Panc1 (cell line): ENCODE measurements at regions not wholly inside any gene's neighbourhood (a gene's known extent, or its start where the extent isn't known, plus 50 kb on each side); places are given as distances from the start of the nearest gene placed in this dataset.

ENCODE experiments used
- ATAC-seq: fragments of 200-7000 bp; cut with Tn5 transposase; 2 replicates; pipeline ENCODE4 v1.9.1; 2020; ENCODE audit warnings: mild to moderate bottlenecking, moderate library complexity
- BruUV-seq: library from RNA; stranded (reverse); fragments of 400-500 nt; replicated peaks from 2 replicates; lab custom pipeline; 2021; lab: Mats Ljungman, UMichigan
- CTCF ChIA-PET: fragments of 300-600 bp; sonication (Branson Sonifier 250); formaldehyde crosslinking; loops from one replicate; lab custom pipeline; 2022; ENCODE audit warnings: antibody characterized with exemption; lab: Charles Lee
- POLR2A ChIA-PET: fragments of 300-600 bp; sonication (Branson Sonifier 250); formaldehyde crosslinking; loops from one replicate; lab custom pipeline; 2022; ENCODE audit warnings: antibody characterized with exemption; lab: Charles Lee
- DNase-seq: peaks from one replicate; pipeline ENCODE4 v3.0.0-alpha.2; 2010; ENCODE audit warnings: low read depth, low spot score
- H3K27ac ChIP-seq: 2 replicates; pipeline ENCODE4 v1.5.1; 2011; ENCODE audit warnings: mild to moderate bottlenecking, low read length, inconsistent platforms
- H3K27me3 ChIP-seq: fragments of 200-500 bp; sonication (Bioruptor generic); 2 replicates; pipeline ENCODE4 v1.6.0; 2014; ENCODE audit warnings: low read length, inconsistent platforms; ENCODE audit not compliant: control insufficient read depth, insufficient read depth
- H3K36me3 ChIP-seq: fragments of 200-500 bp; sonication (Bioruptor generic); 2 replicates; pipeline ENCODE4 v1.5.1; 2014; ENCODE audit warnings: inconsistent platforms, mild to moderate bottlenecking, low read length, moderate library complexity; ENCODE audit not compliant: control insufficient read depth, insufficient read depth
- H3K4me1 ChIP-seq: 2 replicates; pipeline ENCODE4 v1.5.1; 2011; ENCODE audit warnings: inconsistent platforms, mild to moderate bottlenecking, low read length, moderate library complexity; ENCODE audit not compliant: control insufficient read depth, insufficient read depth
- H3K4me3 ChIP-seq, 2 experiments: 2 replicates each; pipeline ENCODE4 v1.5.1; 2011 to 2012; ENCODE audit warnings: low read depth in 2 of 2, low read length in 2 of 2, mild to moderate bottlenecking in 2 of 2, inconsistent platforms in 1 of 2, moderate library complexity in 1 of 2
- H3K9me3 ChIP-seq: fragments of 200-500 bp; sonication (Bioruptor generic); 2 replicates; pipeline ENCODE4 v1.5.1; 2014; ENCODE audit warnings: low read depth, mild to moderate bottlenecking, inconsistent platforms, low read length, moderate library complexity; ENCODE audit not compliant: control insufficient read depth, insufficient read depth
- POLR2AphosphoS5 ChIP-seq: IDR thresholded peaks from 2 replicates; pipeline ENCODE4 v1.6.1; 2012; ENCODE audit warnings: mild to moderate bottlenecking, low read depth, low read length, moderate library complexity
- SIN3A ChIP-seq: IDR thresholded peaks from 2 replicates; pipeline ENCODE4 v1.6.1; 2012; ENCODE audit warnings: low read depth, mild to moderate bottlenecking, low read length, moderate library complexity, borderline replicate concordance; ENCODE audit not compliant: insufficient read depth
- TCF7L2 ChIP-seq: IDR thresholded peaks from 2 replicates; pipeline ENCODE4 v1.6.1; 2011; ENCODE audit warnings: mild to moderate bottlenecking, low read depth, low read length, inconsistent platforms
- in situ Hi-C: cut with HindIII; loops from 2 replicates; pipeline ENCODE4 v1.10.0; 2016; ENCODE audit warnings: low sequenced_read_pairs, low pct_unique_long_range_greater_than_20kb
- intact Hi-C: fragments of 100-400 bp; cut with micrococcal nuclease; formaldehyde crosslinking; loops from one replicate; pipeline ENCODE4 v1.10.0; 2022; ENCODE audit not compliant: unreplicated experiment
- TF ChIP-seq, protein P1 (sequence below): fragments of 450-650 bp; IDR thresholded peaks from 2 replicates; pipeline ENCODE4 v1.5.1; 2017; ENCODE audit warnings: mild to moderate bottlenecking
- TF ChIP-seq, protein P2 (sequence below), 2 experiments: IDR thresholded peaks; 2 replicates each; pipeline ENCODE4 v1.6.1; 2011 to 2012; ENCODE audit warnings: low read depth in 2 of 2, control low read depth in 1 of 2, low read length in 1 of 2, mild to moderate bottlenecking in 1 of 2, moderate library complexity in 1 of 2; ENCODE audit not compliant: insufficient read depth in 1 of 2

DNA sequence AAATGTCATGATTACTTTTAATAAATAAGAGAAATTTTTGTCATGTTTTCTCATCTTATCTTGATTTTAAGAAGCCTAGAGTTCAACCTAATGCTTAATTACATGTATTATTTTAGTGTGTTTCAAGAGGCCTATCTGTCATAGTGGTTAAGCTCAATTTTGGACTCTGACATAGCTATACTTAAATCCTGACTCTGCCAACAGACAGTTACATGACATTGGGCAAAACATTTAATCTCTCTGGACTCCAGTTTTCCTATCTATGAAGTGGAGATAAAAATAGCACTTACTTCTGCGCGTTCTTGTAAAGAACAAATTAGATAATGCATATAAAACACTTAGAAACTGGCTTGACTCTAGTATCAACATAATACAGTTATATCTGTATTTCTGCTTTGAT lies 417.8 kb downstream of the MRPL39 start:
- in situ Hi-C loops: no loop called here
- H3K36me3 ChIP-seq: no peaks in the 10 kb centered on the region
- H3K9me3 ChIP-seq: no peaks in the 10 kb centered on the region
- no TSS peak for BruUV-seq
- ATAC-seq: no peak
- DNase-seq: no peak
- intact Hi-C loops: no loop called here
- ChIA-PET CTCF (no interaction called here), POLR2A (no interaction called here)
- H3K4me3 ChIP-seq: no peak overlapping the region
- H3K27ac ChIP-seq: no peak overlapping the region
- no peaks in the 10 kb centered on the region for H3K27me3 ChIP-seq
- TF ChIP-seq SIN3A (no peak), POLR2AphosphoS5 (no peak), TCF7L2 (no peak)
- TF ChIP-seq, protein P1, sequence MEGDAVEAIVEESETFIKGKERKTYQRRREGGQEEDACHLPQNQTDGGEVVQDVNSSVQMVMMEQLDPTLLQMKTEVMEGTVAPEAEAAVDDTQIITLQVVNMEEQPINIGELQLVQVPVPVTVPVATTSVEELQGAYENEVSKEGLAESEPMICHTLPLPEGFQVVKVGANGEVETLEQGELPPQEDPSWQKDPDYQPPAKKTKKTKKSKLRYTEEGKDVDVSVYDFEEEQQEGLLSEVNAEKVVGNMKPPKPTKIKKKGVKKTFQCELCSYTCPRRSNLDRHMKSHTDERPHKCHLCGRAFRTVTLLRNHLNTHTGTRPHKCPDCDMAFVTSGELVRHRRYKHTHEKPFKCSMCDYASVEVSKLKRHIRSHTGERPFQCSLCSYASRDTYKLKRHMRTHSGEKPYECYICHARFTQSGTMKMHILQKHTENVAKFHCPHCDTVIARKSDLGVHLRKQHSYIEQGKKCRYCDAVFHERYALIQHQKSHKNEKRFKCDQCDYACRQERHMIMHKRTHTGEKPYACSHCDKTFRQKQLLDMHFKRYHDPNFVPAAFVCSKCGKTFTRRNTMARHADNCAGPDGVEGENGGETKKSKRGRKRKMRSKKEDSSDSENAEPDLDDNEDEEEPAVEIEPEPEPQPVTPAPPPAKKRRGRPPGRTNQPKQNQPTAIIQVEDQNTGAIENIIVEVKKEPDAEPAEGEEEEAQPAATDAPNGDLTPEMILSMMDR: no peak
- TF ChIP-seq, protein P2, sequence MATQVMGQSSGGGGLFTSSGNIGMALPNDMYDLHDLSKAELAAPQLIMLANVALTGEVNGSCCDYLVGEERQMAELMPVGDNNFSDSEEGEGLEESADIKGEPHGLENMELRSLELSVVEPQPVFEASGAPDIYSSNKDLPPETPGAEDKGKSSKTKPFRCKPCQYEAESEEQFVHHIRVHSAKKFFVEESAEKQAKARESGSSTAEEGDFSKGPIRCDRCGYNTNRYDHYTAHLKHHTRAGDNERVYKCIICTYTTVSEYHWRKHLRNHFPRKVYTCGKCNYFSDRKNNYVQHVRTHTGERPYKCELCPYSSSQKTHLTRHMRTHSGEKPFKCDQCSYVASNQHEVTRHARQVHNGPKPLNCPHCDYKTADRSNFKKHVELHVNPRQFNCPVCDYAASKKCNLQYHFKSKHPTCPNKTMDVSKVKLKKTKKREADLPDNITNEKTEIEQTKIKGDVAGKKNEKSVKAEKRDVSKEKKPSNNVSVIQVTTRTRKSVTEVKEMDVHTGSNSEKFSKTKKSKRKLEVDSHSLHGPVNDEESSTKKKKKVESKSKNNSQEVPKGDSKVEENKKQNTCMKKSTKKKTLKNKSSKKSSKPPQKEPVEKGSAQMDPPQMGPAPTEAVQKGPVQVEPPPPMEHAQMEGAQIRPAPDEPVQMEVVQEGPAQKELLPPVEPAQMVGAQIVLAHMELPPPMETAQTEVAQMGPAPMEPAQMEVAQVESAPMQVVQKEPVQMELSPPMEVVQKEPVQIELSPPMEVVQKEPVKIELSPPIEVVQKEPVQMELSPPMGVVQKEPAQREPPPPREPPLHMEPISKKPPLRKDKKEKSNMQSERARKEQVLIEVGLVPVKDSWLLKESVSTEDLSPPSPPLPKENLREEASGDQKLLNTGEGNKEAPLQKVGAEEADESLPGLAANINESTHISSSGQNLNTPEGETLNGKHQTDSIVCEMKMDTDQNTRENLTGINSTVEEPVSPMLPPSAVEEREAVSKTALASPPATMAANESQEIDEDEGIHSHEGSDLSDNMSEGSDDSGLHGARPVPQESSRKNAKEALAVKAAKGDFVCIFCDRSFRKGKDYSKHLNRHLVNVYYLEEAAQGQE (IDR thresholded peaks at IDR 0.05; ENCODE audit: insufficient read depth in 1 of 2, low read depth in 2 of 2, low read length in 1 of 2): no peak
- H3K4me1 ChIP-seq: no peaks in the 10 kb centered on the region

DNA sequence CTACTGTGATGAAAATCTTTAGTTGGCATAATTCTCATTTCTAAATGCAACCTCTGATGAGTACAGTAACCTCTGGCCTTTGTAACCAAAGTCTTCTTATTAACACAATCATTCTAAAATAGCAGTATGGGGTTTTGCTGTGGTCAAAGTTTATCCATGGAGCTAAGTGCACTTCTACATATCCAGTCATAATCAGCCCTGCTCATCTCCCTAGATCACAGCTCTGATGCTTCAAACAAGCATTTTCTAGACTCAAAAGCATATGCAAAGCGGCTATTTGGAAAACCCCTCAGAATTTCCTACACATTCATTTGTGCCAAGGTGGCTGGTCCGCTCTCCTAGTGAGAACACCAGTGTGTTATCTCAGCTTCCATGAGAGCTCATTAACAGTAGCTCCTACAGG lies 418.6 kb downstream of the MRPL39 start:
- POLR2A ChIA-PET: no interaction called here
- in situ Hi-C loops: no loop called here
- H3K36me3 ChIP-seq: no peaks in the 10 kb centered on the region
- no peak overlapping the region for H3K4me3 ChIP-seq
- TF ChIP-seq SIN3A: no peak
- TF ChIP-seq TCF7L2: no peak
- TF ChIP-seq, protein P1: no peak
- no peak overlapping the region for H3K27ac ChIP-seq
- H3K9me3 ChIP-seq: no peaks in the 10 kb centered on the region
- DNase-seq (no peak), ATAC-seq (no peak)
- no TSS peak for BruUV-seq
- CTCF ChIA-PET: no interaction called here
- H3K4me1 ChIP-seq: no peaks in the 10 kb centered on the region
- H3K27me3 ChIP-seq: no peaks in the 10 kb centered on the region
- intact Hi-C loops: no loop called here
